PC-3 (cell line): ENCODE measurements at regions not wholly inside any gene's neighbourhood (a gene's known extent, or its start where the extent isn't known, plus 50 kb on each side); places are given as distances from the start of the nearest gene placed in this dataset.

Experiments
- ATAC-seq: fragments of 200-7000 bp; cut with Tn5 transposase; 2 replicates; pipeline ENCODE4 v1.9.1; 2020; ENCODE audit warnings: mild to moderate bottlenecking, moderate library complexity
- BruUV-seq: library from RNA; stranded (reverse); fragments of 400-500 nt; replicated peaks from 2 replicates; lab custom pipeline; 2021; lab: Mats Ljungman, UMichigan
- CTCF ChIA-PET: fragments of 300-600 bp; sonication (Branson Sonifier 250); formaldehyde crosslinking; loops from one replicate; lab custom pipeline; 2022; ENCODE audit warnings: antibody characterized with exemption; lab: Charles Lee
- POLR2A ChIA-PET: fragments of 300-600 bp; sonication (Branson Sonifier 250); formaldehyde crosslinking; loops from one replicate; lab custom pipeline; 2022; ENCODE audit warnings: antibody characterized with exemption; ENCODE audit not compliant: unreplicated experiment; lab: Charles Lee
- DNase-seq: peaks from one replicate; pipeline ENCODE4 v3.0.0-alpha.2; 2015
- H2AFZ ChIP-seq: fragments of 300-600 bp; sonication (generic); 2 replicates; pipeline ENCODE4 v1.6.0; 2016; ENCODE audit warnings: antibody characterized with exemption, low read length
- H3F3A ChIP-seq: fragments of 300-600 bp; sonication (generic); one replicate; pipeline ENCODE4 v1.6.0; 2017; ENCODE audit warnings: antibody characterized with exemption, low read length, control low read depth, mild to moderate bottlenecking; ENCODE audit not compliant: unreplicated experiment
- H3K27ac ChIP-seq: fragments of 300-600 bp; sonication (generic); 2 replicates; pipeline ENCODE4 v1.5.1; 2016; ENCODE audit warnings: mild to moderate bottlenecking, low read length
- H3K27me3 ChIP-seq: fragments of 300-600 bp; sonication (generic); 2 replicates; pipeline ENCODE4 v1.6.1; 2016; ENCODE audit warnings: low read length, mixed read lengths
- H3K36me3 ChIP-seq: fragments of 300-600 bp; sonication (generic); 2 replicates; pipeline ENCODE4 v1.6.1; 2016; ENCODE audit warnings: low read depth, mixed run types, low read length, mixed read lengths
- H3K4me1 ChIP-seq: fragments of 300-600 bp; sonication (generic); 2 replicates; pipeline ENCODE4 v1.5.1; 2016; ENCODE audit warnings: low read length; ENCODE audit not compliant: insufficient read depth
- H3K4me2 ChIP-seq: fragments of 300-600 bp; sonication (generic); 2 replicates; pipeline ENCODE4 v1.6.0; 2016; ENCODE audit warnings: low read length
- H3K4me3 ChIP-seq: fragments of 300-600 bp; sonication (generic); 2 replicates; pipeline ENCODE4 v1.5.1; 2016; ENCODE audit warnings: mild to moderate bottlenecking, low read length, mixed read lengths
- H3K79me2 ChIP-seq: fragments of 300-600 bp; sonication (generic); 2 replicates; pipeline ENCODE4 v1.6.1; 2017; ENCODE audit warnings: low read length, mixed read lengths
- H3K9ac ChIP-seq: fragments of 300-600 bp; sonication (generic); 2 replicates; pipeline ENCODE4 v1.6.0; 2016; ENCODE audit warnings: mild to moderate bottlenecking, low read length
- H3K9me2 ChIP-seq: fragments of 300-600 bp; sonication (generic); replicated peaks from 2 replicates; pipeline ENCODE4 v1.6.1; 2016; ENCODE audit warnings: mixed run types, low read length, mixed read lengths
- H3K9me3 ChIP-seq: fragments of 300-600 bp; sonication (generic); 2 replicates; pipeline ENCODE4 v1.6.1; 2016; ENCODE audit warnings: low read length, mixed read lengths
- H4K20me1 ChIP-seq: fragments of 300-600 bp; sonication (generic); 2 replicates; pipeline ENCODE4 v1.6.1; 2016; ENCODE audit warnings: low read length, mixed read lengths
- EZH2 ChIP-seq: fragments of 300-600 bp; sonication (generic); IDR thresholded peaks from one replicate; pipeline ENCODE4 v1.6.1; 2017; ENCODE audit warnings: antibody characterized with exemption, mild to moderate bottlenecking, low read length; ENCODE audit not compliant: unreplicated experiment
- EZH2phosphoT487 ChIP-seq: fragments of 300-600 bp; sonication (generic); IDR thresholded peaks from 2 replicates; pipeline ENCODE4 v1.6.1; 2018; ENCODE audit warnings: mild to moderate bottlenecking, antibody characterized with exemption, low read length, borderline replicate concordance
- intact Hi-C: fragments of 100-400 bp; cut with micrococcal nuclease; formaldehyde crosslinking; loops from 2 replicates; pipeline ENCODE4 v1.9.0; 2023
- TF ChIP-seq, protein P1 (sequence below): fragments of 300-600 bp; sonication (generic); conservative IDR thresholded peaks from 2 replicates; pipeline ENCODE4 v1.5.1; 2017; ENCODE audit warnings: antibody characterized with exemption, low read depth, mild to moderate bottlenecking, low read length

GRCh38 chr11:70912226-70912840 is 340.0 kb downstream of the SHANK2 start:
- Histone ChIP-seq H3K9ac (no peak overlapping the region), H3K4me1 (no peaks in the 10 kb centered on the region), H3K4me3 (no peak overlapping the region), H3K27me3 (no peaks in the 10 kb centered on the region), H3F3A (no peaks in the 10 kb centered on the region), H3K36me3 (no peaks in the 10 kb centered on the region), H3K9me3 (no peaks in the 10 kb centered on the region), H4K20me1 (no peaks in the 10 kb centered on the region), H3K79me2 (no peaks in the 10 kb centered on the region), H3K9me2 (no peaks in the 10 kb centered on the region), H2AFZ (no peak overlapping the region), H3K4me2 (no peak overlapping the region), H3K27ac (no peak overlapping the region)
- TF ChIP-seq, protein P1, sequence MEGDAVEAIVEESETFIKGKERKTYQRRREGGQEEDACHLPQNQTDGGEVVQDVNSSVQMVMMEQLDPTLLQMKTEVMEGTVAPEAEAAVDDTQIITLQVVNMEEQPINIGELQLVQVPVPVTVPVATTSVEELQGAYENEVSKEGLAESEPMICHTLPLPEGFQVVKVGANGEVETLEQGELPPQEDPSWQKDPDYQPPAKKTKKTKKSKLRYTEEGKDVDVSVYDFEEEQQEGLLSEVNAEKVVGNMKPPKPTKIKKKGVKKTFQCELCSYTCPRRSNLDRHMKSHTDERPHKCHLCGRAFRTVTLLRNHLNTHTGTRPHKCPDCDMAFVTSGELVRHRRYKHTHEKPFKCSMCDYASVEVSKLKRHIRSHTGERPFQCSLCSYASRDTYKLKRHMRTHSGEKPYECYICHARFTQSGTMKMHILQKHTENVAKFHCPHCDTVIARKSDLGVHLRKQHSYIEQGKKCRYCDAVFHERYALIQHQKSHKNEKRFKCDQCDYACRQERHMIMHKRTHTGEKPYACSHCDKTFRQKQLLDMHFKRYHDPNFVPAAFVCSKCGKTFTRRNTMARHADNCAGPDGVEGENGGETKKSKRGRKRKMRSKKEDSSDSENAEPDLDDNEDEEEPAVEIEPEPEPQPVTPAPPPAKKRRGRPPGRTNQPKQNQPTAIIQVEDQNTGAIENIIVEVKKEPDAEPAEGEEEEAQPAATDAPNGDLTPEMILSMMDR = no peak
- TF ChIP-seq EZH2phosphoT487 = no peak
- no peak for TF ChIP-seq EZH2
- DNase-seq (no peak), ATAC-seq (no peak)
- intact Hi-C loops = no loop called here
- BruUV-seq = no TSS peak
- ChIA-PET POLR2A (no interaction called here), CTCF (no interaction called here)

- TF ChIP-seq EZH2 (no peak), EZH2phosphoT487 (no peak)
- TF ChIP-seq, protein P1 = no peak
- H2AFZ ChIP-seq = no peak overlapping the region
- H3F3A ChIP-seq = no peaks in the 10 kb centered on the region
- POLR2A ChIA-PET = no interaction called here
- BruUV-seq = no TSS peak
- H3K4me2 ChIP-seq = no peak overlapping the region
- no peaks in the 10 kb centered on the region for H3K27me3 ChIP-seq
- no peak overlapping the region for H3K27ac ChIP-seq
- H3K4me3 ChIP-seq = no peak overlapping the region
- ATAC-seq = no peak
- CTCF ChIA-PET = no interaction called here
- H3K4me1 ChIP-seq = no peaks in the 10 kb centered on the region
- no peak for DNase-seq
- H3K9ac ChIP-seq = no peak overlapping the region
- no peaks in the 10 kb centered on the region for H4K20me1 ChIP-seq
- no peaks in the 10 kb centered on the region for H3K36me3 ChIP-seq
- intact Hi-C loops = no loop called here
- H3K9me2 ChIP-seq = no peaks in the 10 kb centered on the region
- no peaks in the 10 kb centered on the region for H3K79me2 ChIP-seq
- no peaks in the 10 kb centered on the region for H3K9me3 ChIP-seq
These were observed 338.6 kb downstream of the SHANK2 start for GRCh38 chr11:70913715-70914231.

GRCh38 chr11:70914496-70914895 is 337.9 kb downstream of the SHANK2 start:
- H2AFZ ChIP-seq = no peak overlapping the region
- H3K4me2 ChIP-seq = no peak overlapping the region
- CTCF ChIA-PET = no interaction called here
- TF ChIP-seq EZH2phosphoT487 = no peak
- no peak for TF ChIP-seq EZH2
- TF ChIP-seq, protein P1 = no peak
- H3K4me1 ChIP-seq = no peaks in the 10 kb centered on the region
- no peaks in the 10 kb centered on the region for H3K36me3 ChIP-seq
- no peaks in the 10 kb centered on the region for H3F3A ChIP-seq
- H3K9me3 ChIP-seq = no peaks in the 10 kb centered on the region
- intact Hi-C loops = no loop called here
- no peaks in the 10 kb centered on the region for H4K20me1 ChIP-seq
- ATAC-seq (no peak), DNase-seq (no peak)
- no peak overlapping the region for H3K9ac ChIP-seq
- H3K27ac ChIP-seq = no peak overlapping the region
- BruUV-seq = no TSS peak
- no peak overlapping the region for H3K4me3 ChIP-seq
- POLR2A ChIA-PET = no interaction called here
- H3K27me3 ChIP-seq = no peaks in the 10 kb centered on the region
- H3K9me2 ChIP-seq = no peaks in the 10 kb centered on the region
- H3K79me2 ChIP-seq = no peaks in the 10 kb centered on the region
